HuH-7.5 (cell line): ENCODE measurements at regions not wholly inside any gene's neighbourhood (a gene's known extent, or its start where the extent isn't known, plus 50 kb on each side); places are given as distances from the start of the nearest gene placed in this dataset.

Experiments
- DNase-seq: peaks from one replicate; pipeline ENCODE4 v3.0.0; 2011; ENCODE audit warnings: low spot score

- DNase-seq: no peak
Observed at GRCh38 chr6:117168296-117169063, 96.9 kb upstream of the VGLL2 start.

- no peak for DNase-seq
Observed at GRCh38 chr6:117169064-117169665, 96.2 kb upstream of the VGLL2 start.

GRCh38 chr6:117169781-117170281, 95.5 kb upstream of the VGLL2 start:
- DNase-seq: no peak

GRCh38 chr6:117174835-117175360, 90.5 kb upstream of the VGLL2 start:
- no peak for DNase-seq

GRCh38 chr6:117188627-117189201, 76.6 kb upstream of the VGLL2 start:
- DNase-seq: no peak

- no peak for DNase-seq
Observed at GRCh38 chr6:117191009-117191408, 74.3 kb upstream of the VGLL2 start.

GRCh38 chr6:117191448-117191847, 73.9 kb upstream of the VGLL2 start:
- DNase-seq: no peak

- DNase-seq: no peak
Observed at GRCh38 chr6:117194271-117194670, 71.1 kb upstream of the VGLL2 start.

- DNase-seq: no peak
Observed at GRCh38 chr6:117194978-117195377, 70.4 kb upstream of the VGLL2 start.

- no peak for DNase-seq
Observed at GRCh38 chr6:117195728-117196127, 69.6 kb upstream of the VGLL2 start.

- no peak for DNase-seq
Observed at GRCh38 chr6:117200067-117200466, 65.3 kb upstream of the VGLL2 start.

- no peak for DNase-seq
Observed at GRCh38 chr6:117204903-117205302, 60.5 kb upstream of the VGLL2 start.

GRCh38 chr6:117205876-117206275, 59.5 kb upstream of the VGLL2 start:
- no peak for DNase-seq

GRCh38 chr6:117206522-117206921, 58.8 kb upstream of the VGLL2 start:
- DNase-seq: no peak

GRCh38 chr6:117206944-117207687, 58.2 kb upstream of the VGLL2 start:
- DNase-seq: peak; percentile 5

- no peak for DNase-seq
Observed at GRCh38 chr6:117210279-117210678, 55.1 kb upstream of the VGLL2 start.

GRCh38 chr6:117215353-117216090, 49.8 kb upstream of the VGLL2 start:
- DNase-seq: no peak
